NCI-H187 (cell line): ENCODE measurements at regions not wholly inside any gene's neighbourhood (a gene's known extent, or its start where the extent isn't known, plus 50 kb on each side); places are given as distances from the start of the nearest gene placed in this dataset.

Experiments
- DNase-seq, 2 experiments: peaks; one replicate each; lab custom pipeline; 2025; lab: John Stamatoyannopoulos, UW

DNA sequence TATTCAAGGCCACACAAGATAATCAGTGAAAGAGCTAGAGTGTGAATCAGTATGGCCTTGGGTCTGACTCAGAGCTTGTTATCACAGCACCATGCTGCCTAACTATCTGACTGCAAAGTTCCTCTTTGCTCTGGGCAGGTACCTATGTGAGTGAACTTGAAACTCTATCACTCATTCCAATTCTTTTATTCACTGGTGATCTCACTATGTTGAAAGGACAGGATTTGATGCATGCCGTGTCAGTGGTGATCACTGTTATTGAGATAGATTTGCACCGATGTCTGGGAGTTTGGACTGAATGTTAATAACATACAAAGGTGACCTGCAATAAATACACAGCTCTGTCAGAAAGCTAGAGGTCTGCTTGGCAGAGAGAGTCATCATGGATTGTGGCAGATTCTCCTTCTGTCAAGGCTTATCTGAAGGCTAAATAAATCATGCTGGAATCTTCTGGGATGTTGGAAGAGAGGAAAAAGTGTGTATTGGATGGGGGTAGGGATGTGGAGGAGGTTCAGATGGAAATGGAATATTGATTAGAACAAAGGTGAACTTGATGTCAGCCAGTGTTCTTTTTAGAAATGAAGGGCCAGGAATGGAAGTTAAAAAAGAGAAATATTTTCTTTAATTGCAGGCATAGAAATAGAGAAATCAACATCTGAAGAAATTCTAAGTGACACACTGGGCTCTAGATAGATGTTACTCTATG lies 91.8 kb upstream of the TNC start:
- no peak for DNase-seq

DNA sequence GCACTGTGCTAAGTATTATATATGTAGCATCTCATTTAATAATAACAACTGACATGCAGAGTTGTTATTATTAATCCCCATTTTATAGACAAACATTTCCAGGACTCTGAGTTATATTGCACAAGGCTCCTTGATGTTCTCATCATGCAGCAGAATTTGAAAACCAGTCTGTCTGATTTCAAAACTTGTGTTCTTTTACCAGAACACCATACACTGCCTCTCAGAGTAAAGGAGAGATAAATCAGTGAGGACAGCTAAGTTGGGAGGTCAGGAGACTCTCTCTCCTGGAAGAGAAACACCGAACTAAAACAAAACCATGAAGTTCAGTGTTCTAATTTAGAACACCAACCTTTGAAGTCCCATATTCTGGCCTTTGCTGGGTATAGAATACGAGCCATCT lies 92.7 kb upstream of the TNC start:
- DNase-seq, result no peak

- DNase-seq, result no peak
Measured at GRCh38 chr9:115211413-115212124, 93.6 kb upstream of the TNC start.

DNA sequence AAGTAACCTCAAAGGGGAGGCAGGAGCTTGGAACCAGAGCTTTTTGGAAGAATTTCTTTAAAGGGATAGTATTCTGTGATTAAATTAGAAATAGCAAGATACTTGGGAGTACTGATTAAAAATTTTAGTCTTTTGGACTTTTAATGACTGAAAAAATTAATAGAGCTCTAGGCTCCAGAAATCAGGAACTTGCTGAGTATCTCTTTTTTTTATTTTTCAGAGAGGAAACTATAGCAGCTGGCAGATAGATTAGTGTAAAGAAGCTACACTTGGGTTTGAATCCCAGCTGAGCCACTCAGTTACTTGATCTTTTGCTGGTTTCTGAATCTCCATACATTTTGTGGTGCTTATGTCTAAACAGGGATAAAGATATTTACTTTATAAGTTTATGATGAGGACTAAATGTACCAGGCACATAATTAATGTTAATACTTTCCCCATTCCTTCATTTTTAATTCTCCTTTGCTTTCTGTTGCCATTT lies 94.2 kb upstream of the TNC start:
- no peak for DNase-seq

DNA sequence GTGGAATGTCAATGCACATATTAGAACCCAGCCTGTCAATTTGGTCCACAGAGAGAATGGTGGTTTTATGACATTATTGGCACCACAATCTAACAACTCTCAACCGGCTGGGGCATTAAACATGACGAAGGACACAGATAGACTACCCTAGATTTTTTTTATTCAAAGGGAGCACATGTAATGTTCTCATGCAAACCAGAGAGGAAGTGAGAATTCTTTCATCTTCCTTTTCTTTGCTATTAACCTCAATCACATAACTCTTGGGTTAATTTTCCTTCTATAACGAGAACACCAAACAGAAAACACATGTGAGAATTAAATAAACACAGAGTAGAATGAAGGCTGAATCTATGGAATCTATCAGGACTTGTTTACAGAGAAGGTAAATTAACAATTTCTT lies 94.9 kb upstream of the TNC start:
- DNase-seq, result no peak

DNA sequence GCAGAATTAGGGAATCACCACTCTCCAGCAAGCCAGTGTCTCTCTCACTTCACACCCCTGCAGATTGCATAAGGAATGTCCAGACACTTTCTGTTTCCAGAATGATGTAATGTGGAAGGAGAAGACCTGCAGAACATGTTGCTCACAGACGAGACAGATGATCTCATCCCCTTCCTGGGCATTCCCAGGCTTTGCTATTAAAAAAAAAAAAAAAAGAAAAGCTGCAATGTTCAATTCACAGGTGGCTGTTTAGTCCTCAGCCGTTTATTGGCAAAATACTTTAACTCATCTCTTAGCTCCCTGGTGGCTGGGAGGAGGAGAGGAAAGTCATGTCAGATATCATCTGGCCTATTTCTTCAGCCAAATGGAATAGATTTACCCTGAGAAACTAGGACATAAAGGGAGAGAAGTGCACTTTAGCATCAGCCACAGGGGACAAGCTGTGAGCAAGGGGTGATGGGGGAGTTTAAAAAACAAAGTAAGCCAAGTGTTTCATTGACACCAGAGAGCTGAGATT lies 95.9 kb upstream of the TNC start:
- DNase-seq, result no peak

DNA sequence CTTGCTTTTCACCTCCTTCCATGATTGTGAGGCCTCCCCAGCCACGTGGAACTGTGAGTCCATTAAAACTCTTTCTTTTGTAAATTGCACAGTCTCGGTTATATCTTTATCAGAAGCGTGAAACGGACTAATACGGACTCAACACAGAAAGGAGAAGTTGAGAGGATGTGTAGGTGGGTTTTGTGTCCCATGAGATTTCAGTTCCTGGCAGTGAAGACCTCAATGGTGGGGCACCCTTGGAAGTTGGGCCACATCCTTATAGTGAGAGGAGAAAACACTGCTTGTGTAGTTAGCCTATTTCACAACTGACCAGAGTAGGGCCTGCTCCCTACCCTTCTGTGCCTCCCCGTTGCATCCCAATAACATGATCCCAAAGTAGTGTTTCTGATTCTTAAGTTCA lies 98.9 kb upstream of the TNC start:
- DNase-seq, result no peak

- no peak for DNase-seq
Measured at GRCh38 chr9:115220319-115221005, 102.5 kb upstream of the TNC start.

GRCh38 chr9:115223471-115223870 lies 105.5 kb upstream of the TNC start:
- DNase-seq, result no peak

- DNase-seq, result no peak
Measured at GRCh38 chr9:115225459-115226116, 107.6 kb upstream of the TNC start.

DNA sequence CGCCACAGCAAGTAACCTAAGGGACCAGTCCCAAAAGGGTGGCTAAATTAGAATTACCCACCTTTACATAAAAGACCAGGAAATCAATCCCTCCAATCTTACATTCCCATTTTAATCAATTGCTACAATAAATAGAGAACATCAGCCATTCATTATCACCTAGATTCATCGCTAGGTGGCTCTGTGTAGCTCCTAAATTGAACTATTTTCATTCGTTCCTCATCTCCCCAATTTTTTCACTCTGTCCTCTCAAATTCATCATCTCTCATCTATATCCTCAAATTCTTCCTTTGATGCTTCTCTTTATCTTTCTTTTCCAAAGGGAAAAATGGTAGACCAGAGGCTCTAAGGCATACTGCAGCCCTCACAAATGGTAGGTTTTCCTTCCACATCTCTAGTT lies 108.2 kb upstream of the TNC start:
- DNase-seq, result no peak

DNA sequence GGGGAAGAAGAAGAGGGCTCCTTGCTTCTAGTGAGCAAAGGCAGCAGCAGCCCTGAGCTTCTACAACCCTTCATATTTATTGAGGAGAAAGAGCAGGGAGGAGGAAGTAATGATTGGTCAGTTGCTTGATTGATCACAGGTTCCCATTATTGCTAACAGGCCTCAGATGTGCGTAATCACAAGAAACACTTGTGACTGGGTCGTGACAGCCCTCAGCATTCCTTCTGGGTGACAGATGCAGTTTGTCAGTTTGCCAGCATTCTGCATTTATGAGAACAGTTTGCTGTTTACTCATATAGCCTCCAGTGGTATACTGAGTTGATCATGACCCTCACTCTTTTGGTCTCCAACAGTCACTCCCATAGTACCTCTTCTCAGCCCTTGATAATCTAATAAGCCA lies 111.5 kb upstream of the TNC start:
- no peak for DNase-seq

- DNase-seq, result no peak
Measured at GRCh38 chr9:115230924-115231515, 113.1 kb upstream of the TNC start.

- no peak for DNase-seq
Measured at GRCh38 chr9:115232181-115232774, 114.3 kb upstream of the TNC start.

DNA sequence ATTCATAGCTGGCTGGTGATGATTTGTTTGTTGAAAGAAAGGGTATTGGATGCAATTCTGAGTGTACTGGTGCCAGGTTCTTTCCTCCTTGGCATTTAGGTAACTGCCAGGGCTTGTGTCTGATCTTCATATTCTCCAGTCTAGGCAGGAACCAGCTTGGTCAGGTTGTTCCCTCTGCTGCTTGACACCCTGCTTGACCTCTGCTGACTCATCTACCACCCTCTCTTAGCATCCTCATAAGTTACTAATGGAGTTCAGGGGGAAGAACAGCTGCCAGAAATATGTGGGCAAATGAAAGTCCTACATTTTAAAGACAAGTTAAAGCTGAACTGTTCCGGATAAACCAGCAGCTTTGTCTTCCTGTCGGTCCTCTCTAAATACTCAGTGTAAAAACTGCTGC lies 116.1 kb upstream of the TNC start:
- no peak for DNase-seq

- DNase-seq, result no peak
Measured at GRCh38 chr9:115235221-115235620, 117.3 kb upstream of the TNC start.

DNA sequence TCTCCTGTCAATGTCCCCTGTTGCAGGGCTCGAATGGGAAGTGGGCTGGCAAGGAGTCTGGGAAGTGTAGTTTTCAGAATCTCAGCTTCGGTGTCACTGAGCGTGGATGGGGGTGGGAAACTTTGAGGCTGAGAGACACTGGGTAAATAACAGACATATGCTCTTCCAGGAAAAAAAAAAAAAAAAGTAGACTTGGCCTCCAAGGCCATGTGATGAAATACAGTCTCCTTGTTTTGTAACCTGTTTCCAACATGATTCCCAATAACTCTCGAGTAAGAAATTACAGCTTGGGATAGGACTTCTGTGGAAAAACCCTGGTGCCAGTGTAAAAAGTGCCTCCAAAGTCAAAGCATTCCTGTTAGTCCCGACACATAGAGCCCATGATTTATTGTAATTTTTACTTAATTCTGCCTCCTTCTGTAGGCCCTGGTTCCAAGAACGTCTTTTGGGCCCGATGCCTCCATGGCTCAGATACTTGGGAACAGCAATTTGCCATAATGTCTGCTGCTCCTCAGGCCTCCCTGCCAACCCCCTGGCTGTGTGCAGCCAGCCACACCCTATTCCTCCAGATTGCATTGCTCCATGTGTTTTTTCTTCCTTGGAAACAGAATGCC lies 119.5 kb upstream of the TNC start:
- no peak for DNase-seq

DNA sequence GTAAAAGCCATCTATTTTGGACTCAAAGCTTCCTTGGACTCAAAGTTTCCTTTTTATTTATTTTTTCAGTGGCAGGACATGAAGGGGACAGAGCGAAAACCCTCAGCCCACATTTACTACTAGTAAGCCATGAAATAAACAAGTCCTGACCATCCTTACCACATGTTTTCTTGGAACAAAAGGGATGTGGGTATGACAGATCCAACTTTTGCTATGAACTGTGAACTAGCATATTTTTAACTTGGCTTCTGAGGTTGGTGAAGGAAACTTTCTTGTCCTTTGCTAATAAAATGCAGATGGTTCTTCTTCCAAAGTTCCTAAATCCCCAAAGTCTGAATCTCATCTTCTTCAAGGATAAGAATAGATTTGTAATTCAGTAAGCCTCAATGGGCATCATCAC lies 122.7 kb upstream of the TNC start:
- DNase-seq, result no peak

GRCh38 chr9:115241641-115242040 lies 123.7 kb upstream of the TNC start:
- DNase-seq, result no peak

- no peak for DNase-seq
Measured at GRCh38 chr9:115249488-115249887, 131.5 kb upstream of the TNC start.

- no peak for DNase-seq
Measured at GRCh38 chr9:115250621-115251032, 132.7 kb upstream of the TNC start.
